K562 (cell line): ENCODE measurements at regions not wholly inside any gene's neighbourhood (a gene's known extent, or its start where the extent isn't known, plus 50 kb on each side); places are given as distances from the start of the nearest gene placed in this dataset.

Source experiments
- BCL6 ChIP-seq: fragments of 250-450 bp; sonication (Bioruptor Pico); IDR thresholded peaks from 2 replicates; pipeline ENCODE4 v1.4.0; 2020
- DNMT1 ChIP-seq: fragments of 450-650 bp; IDR thresholded peaks from 2 replicates; pipeline ENCODE4 v1.6.1; 2016; ENCODE audit warnings: antibody characterized with exemption, mild to moderate bottlenecking
- FOXP4 ChIP-seq: sonication (generic); formaldehyde crosslinking; IDR thresholded peaks from 2 replicates; pipeline ENCODE4 v1.8.0; 2022; ENCODE audit warnings: mild to moderate bottlenecking, missing genetic modification reagents, borderline replicate concordance
- MAFK ChIP-seq: IDR thresholded peaks from 2 replicates; pipeline ENCODE4 v1.6.1; 2011; ENCODE audit warnings: low read length, improper control_type of control experiment
- MEF2D ChIP-seq: conservative IDR thresholded peaks from 2 replicates; pipeline ENCODE4 v1.6.1; 2016; ENCODE audit warnings: low read depth, missing genetic modification characterization, missing compliant biosample characterization
- POLR2A ChIP-seq: fragments of 450-650 bp; conservative IDR thresholded peaks from 2 replicates; pipeline ENCODE4 v1.6.1; 2016
- ZNF354B ChIP-seq: fragments of 250-450 bp; sonication (Bioruptor Pico); IDR thresholded peaks from 2 replicates; pipeline ENCODE4 v1.4.0; 2020
- TF ChIP-seq, protein P1 (sequence below): fragments of 450-650 bp; formaldehyde crosslinking; conservative IDR thresholded peaks from 2 replicates; pipeline ENCODE4 v1.4.0; 2022; ENCODE audit warnings: mild to moderate bottlenecking, missing genetic modification characterization
- TF ChIP-seq, protein P2 (sequence below): IDR thresholded peaks from 2 replicates; pipeline ENCODE4 v1.6.1; 2012; ENCODE audit warnings: low read depth, low read length, improper control_type of control experiment, borderline replicate concordance
- TF ChIP-seq, protein P3 (sequence below): sonication (generic); IDR thresholded peaks from 2 replicates; pipeline ENCODE4 v1.6.1; 2016

DNA sequence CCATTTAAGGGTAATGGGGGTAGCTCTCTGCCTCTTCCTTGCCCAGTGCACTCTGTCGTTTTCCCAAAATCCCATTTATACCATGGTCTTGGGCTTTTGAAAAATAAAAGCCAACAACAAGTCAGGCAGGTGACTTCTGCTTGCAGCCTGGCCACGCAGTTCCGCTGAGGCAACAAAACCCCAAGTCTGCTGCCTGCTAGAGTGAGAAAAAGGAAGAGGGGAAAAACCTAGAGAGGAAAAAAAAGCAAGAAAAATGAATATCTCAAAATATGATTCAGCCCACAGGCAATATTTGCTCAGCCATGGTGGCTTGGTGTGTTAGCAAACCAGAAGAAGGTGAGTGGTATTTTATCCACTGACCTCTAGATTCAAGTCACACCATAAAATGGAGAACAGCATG, 148.2 kb upstream of the FSTL4 start (continued):
- TF ChIP-seq, protein P1, sequence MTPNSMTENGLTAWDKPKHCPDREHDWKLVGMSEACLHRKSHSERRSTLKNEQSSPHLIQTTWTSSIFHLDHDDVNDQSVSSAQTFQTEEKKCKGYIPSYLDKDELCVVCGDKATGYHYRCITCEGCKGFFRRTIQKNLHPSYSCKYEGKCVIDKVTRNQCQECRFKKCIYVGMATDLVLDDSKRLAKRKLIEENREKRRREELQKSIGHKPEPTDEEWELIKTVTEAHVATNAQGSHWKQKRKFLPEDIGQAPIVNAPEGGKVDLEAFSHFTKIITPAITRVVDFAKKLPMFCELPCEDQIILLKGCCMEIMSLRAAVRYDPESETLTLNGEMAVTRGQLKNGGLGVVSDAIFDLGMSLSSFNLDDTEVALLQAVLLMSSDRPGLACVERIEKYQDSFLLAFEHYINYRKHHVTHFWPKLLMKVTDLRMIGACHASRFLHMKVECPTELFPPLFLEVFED (CRISPR knock-in tag), result no peak
- TF ChIP-seq MEF2D (tag) (no peak), FOXP4 (no peak), ZNF354B (no peak), BCL6 (CRISPR knock-in tag) (no peak), POLR2A (no peak), DNMT1 (no peak), MAFK (no peak)
- TF ChIP-seq, protein P2, sequence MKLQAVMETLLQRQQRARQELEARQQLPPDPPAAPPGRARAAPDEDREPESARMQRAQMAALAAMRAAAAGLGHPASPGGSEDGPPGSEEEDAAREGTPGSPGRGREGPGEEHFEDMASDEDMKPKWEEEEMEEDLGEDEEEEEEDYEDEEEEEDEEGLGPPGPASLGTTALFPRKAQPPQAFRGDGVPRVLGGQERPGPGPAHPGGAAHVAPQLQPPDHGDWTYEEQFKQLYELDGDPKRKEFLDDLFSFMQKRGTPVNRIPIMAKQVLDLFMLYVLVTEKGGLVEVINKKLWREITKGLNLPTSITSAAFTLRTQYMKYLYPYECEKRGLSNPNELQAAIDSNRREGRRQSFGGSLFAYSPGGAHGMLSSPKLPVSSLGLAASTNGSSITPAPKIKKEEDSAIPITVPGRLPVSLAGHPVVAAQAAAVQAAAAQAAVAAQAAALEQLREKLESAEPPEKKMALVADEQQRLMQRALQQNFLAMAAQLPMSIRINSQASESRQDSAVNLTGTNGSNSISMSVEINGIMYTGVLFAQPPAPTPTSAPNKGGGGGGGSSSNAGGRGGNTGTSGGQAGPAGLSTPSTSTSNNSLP, result no peak
- TF ChIP-seq, protein P3, sequence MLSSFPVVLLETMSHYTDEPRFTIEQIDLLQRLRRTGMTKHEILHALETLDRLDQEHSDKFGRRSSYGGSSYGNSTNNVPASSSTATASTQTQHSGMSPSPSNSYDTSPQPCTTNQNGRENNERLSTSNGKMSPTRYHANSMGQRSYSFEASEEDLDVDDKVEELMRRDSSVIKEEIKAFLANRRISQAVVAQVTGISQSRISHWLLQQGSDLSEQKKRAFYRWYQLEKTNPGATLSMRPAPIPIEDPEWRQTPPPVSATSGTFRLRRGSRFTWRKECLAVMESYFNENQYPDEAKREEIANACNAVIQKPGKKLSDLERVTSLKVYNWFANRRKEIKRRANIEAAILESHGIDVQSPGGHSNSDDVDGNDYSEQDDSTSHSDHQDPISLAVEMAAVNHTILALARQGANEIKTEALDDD, result no peak
